GM18951 (cell line): ENCODE measurements at regions not wholly inside any gene's neighbourhood (a gene's known extent, or its start where the extent isn't known, plus 50 kb on each side); places are given as distances from the start of the nearest gene placed in this dataset.

Experiments
- POLR2A ChIP-seq: IDR thresholded peaks from 4 replicates; pipeline ENCODE4 v1.6.1; 2011; ENCODE audit warnings: mild to moderate bottlenecking; ENCODE audit not compliant: insufficient read length, insufficient read depth; ENCODE audit errors: extremely low read depth
- in situ Hi-C: fragments of 300-500 bp; cut with MboI; formaldehyde crosslinking; loops from one replicate; pipeline ENCODE4 v1.12.0; 2022; ENCODE audit warnings: low sequenced_read_pairs, mixed read lengths, inconsistent platforms; ENCODE audit not compliant: unreplicated experiment

- in situ Hi-C loops, result no loop called here
Measured at GRCh38 chr4:123853651-123854050, 457.1 kb downstream of the SPRY1 start.

DNA sequence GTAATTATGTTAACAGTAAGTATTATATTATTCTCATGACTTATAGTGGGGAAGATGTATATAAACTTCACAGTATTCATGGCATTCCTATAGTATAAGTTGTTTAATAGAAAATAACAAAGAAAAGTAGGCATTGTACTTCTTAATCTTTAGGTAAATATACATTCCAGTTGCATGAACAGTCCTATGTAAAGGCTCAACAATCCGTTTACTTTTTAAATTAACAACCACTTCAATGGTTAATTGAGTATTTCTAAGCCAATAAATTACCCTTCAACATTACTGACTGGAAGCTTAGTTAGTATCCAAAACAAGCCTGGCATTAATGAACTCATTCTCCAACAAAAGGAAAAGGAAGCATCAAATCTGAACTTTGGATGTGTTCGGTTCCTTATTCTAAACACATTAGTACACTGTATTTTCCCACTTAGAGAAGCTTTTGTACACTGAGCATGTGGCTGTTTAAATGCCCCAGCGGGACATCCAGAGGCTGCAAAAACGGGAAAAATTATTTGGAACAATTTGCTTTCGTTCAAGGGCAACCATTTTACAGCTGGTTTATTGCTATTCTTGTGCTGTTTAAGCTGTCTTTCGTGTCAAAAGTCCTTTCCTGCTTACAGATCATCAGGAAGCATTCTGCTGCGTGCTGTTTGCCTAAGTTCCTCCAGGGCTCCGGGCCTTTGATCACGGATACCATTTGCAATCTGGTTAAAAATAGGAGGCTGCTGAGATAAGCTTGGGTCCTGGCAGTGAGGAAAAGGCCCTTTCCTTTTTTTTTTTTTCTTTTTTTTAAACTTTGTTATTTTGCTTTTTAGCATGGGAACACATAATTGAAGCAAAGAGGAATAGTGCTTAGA lies 460.3 kb downstream of the SPRY1 start:
- TF ChIP-seq POLR2A, result no peak
- in situ Hi-C loops, result no loop called here

More at GRCh38 chr4:123853651-123854050, 457.1 kb downstream of the SPRY1 start:
- TF ChIP-seq POLR2A, result no peak

GRCh38 chr4:123858465-123858864 lies 461.9 kb downstream of the SPRY1 start:
- in situ Hi-C loops, result no loop called here
- TF ChIP-seq POLR2A, result no peak

DNA sequence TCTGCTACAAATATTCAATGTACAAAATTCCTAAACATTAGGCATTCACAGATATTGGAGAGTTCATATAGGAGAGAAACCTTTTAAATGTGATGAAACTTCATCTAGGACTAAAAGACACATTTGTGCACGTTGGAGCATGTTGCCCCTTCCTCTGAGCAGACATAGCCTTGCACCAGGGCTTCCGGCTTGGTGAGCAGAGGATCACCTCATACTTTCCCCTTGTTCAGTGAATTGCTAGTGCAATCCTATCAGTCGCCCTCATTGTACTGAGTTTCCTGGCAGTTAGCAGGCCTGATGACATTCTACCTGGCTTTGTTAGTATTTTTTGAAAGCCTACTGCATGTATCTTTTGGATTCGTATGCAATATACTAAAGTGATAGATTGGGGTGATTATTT lies 466.2 kb downstream of the SPRY1 start:
- no peak for TF ChIP-seq POLR2A
- in situ Hi-C loops, result no loop called here

GRCh38 chr4:123866796-123867195 lies 470.2 kb downstream of the SPRY1 start:
- in situ Hi-C loops, result no loop called here

DNA sequence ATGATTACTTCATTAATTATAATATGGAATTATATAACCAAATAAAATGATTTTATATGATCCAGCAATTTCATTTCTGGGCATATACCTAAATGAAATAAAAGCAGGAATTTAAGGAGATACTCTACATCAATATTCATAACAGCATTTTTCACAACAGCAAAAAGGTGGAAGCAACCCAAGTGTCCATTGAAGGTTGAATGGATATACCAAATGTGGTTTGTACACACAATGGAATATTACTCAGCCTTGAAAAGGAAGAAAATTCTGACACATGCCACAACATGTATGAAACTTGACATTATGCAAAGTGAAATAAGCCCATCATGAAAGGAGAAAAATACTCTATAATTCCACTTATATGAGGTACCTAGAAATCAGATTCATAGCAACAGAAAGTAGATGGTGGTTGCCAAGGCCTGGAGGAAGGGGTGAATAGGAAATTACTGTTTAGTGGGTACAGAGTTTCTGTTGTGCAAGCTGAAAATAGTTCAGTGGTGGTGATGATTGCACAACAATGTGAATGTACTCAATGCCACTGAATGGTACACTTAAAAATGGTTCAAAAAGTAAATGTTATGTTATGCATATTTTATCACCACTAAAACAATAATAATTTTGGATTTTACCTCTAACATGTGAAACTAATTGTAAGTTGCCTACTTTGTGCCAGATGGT lies 471.5 kb downstream of the SPRY1 start:
- TF ChIP-seq POLR2A, result no peak
- in situ Hi-C loops, result no loop called here

More at GRCh38 chr4:123866796-123867195, 470.2 kb downstream of the SPRY1 start:
- no peak for TF ChIP-seq POLR2A

- no peak for TF ChIP-seq POLR2A
- in situ Hi-C loops, result no loop called here
Measured at GRCh38 chr4:123869286-123870215, 473.0 kb downstream of the SPRY1 start.

DNA sequence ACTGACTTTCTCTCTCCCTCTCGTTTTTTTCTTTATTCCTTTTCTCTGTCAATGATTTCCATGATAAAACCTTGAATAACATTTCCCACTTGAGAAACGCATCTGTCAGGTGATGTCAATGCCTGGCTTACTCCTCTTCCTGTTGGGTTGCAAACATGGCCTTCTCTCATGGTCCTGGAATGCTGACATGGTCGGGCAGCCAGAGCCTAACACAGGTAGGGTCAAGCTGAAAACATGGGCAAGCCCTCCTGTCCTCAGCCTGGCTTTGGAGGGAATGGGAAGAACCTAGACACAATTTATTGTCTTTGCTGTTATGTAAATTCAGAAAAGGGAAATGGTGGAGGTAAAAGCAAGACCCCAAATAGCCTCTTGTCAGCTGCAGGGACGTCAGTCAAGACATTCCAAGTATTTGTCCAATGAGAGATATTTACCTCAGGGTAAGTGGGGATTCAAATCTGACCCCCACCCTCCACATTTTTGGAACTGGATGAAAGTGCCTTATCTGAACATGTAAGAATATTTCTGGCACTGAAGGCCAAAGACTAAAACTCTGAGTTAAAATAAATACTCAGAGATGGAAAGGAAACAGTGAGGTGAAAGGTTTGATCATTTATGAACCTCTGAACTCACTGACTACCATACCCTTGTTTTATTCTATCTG lies 473.8 kb downstream of the SPRY1 start:
- in situ Hi-C loops, result no loop called here
- TF ChIP-seq POLR2A, result no peak

DNA sequence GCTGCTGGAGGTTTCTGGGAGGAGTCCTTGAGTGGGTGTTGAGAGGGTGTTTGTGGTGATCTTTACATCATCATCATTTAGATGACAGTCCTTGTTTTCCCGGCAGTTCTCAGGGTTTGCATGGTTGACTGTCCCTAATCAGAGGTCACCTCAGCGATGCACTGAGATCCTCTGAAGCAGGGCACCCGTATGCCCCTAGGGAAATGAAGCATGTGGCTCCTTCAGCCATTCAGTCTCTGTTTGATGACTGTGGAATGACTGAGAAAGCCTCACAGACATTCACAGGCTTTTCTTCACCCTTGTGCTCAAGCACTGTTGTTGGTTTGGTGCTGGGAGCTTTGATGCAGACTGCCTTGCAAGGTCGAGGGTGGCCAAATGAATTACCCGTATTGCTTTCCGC lies 474.7 kb downstream of the SPRY1 start:
- in situ Hi-C loops, result no loop called here

GRCh38 chr4:123874063-123874462 lies 477.5 kb downstream of the SPRY1 start:
- in situ Hi-C loops, result no loop called here

More for the DNA sequence above, 474.7 kb downstream of the SPRY1 start:
- TF ChIP-seq POLR2A, result no peak

DNA sequence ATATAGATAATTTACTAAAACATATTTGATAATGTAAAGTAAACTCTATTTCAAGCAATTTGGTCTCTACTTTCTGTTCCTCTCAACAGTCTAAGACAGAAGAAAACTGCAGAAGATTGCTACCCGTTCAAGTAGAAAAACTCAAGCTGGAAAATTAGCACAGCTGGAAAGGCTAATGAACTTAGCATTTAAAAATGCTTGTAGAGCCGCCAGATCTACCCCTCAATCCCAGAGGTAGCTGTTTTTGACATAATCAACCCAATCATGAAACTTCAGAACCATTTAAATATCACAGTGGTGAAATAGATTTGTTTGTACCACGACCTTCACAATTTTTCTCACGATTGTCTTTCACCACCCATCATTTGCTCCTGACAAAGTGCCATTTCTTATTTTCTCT lies 479.5 kb downstream of the SPRY1 start:
- no peak for TF ChIP-seq POLR2A
- in situ Hi-C loops, result no loop called here

More at GRCh38 chr4:123874063-123874462, 477.5 kb downstream of the SPRY1 start:
- TF ChIP-seq POLR2A, result no peak

DNA sequence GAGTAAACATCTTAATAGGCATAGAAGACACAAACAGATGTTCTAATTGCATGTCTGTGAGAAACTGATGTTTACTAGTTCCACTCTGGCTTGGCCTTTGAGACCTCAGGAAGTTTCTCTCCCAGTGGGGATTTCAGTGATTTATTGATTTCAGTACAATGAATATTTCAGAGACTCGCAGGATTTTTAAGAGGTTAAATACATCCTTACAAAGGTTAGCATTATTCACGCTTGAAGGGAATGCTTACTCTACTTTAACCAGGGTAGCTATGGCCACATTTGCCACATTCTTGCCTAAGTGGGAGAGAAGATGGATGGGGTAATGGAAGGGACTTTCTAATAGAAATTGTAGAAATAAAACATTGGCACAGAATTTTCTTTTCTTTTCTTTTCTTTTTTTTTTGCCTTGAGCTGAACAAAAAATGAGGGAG lies 480.1 kb downstream of the SPRY1 start:
- in situ Hi-C loops, result no loop called here
- no peak for TF ChIP-seq POLR2A
